GM23338 (cell line): ENCODE measurements at regions not wholly inside any gene's neighbourhood (a gene's known extent, or its start where the extent isn't known, plus 50 kb on each side); places are given as distances from the start of the nearest gene placed in this dataset.

Experiments used
- ATAC-seq: fragments of 200-7000 bp; cut with Tn5 transposase; 3 replicates; pipeline ENCODE4 v1.9.1; 2020
- DNase-seq: peaks from one replicate; pipeline ENCODE4 v3.0.0-alpha.2; 2015; ENCODE audit warnings: low spot score
- H2AFZ ChIP-seq: fragments of 200-600 bp; sonication (generic); 2 replicates; pipeline ENCODE4 v1.8.0; 2016; ENCODE audit warnings: antibody characterized with exemption, mild to moderate bottlenecking, moderate library complexity
- H3F3A ChIP-seq: fragments of 200-600 bp; sonication (generic); replicated peaks from 2 replicates; pipeline ENCODE4 v1.8.0; 2017; ENCODE audit warnings: antibody characterized with exemption, mixed run types, low read depth
- H3K27ac ChIP-seq: fragments of 200-600 bp; sonication (generic); 2 replicates; pipeline ENCODE4 v1.6.1; 2016; ENCODE audit warnings: low read depth
- H3K27me3 ChIP-seq: fragments of 200-600 bp; sonication (generic); 2 replicates; pipeline ENCODE4 v1.8.0; 2016; ENCODE audit warnings: mild to moderate bottlenecking, mixed run types, moderate library complexity; ENCODE audit not compliant: insufficient read depth
- H3K36me3 ChIP-seq: fragments of 200-600 bp; sonication (generic); 2 replicates; pipeline ENCODE4 v1.8.0; 2016; ENCODE audit warnings: mild to moderate bottlenecking; ENCODE audit not compliant: insufficient read depth
- H3K4me1 ChIP-seq: fragments of 200-600 bp; sonication (generic); 2 replicates; pipeline ENCODE4 v1.8.0; 2016; ENCODE audit warnings: mild to moderate bottlenecking, moderate library complexity; ENCODE audit not compliant: insufficient read depth
- H3K4me2 ChIP-seq: fragments of 200-600 bp; sonication (generic); 2 replicates; pipeline ENCODE4 v1.7.1; 2017; ENCODE audit warnings: mixed run types
- H3K4me3 ChIP-seq: fragments of 200-600 bp; sonication (generic); 2 replicates; pipeline ENCODE4 v1.6.1; 2016; ENCODE audit warnings: mixed run types
- H3K79me2 ChIP-seq: fragments of 200-600 bp; sonication (generic); replicated peaks from 2 replicates; pipeline ENCODE4 v1.8.0; 2017; ENCODE audit warnings: mild to moderate bottlenecking; ENCODE audit not compliant: insufficient read depth
- H3K9me2 ChIP-seq: fragments of 200-600 bp; sonication (generic); 2 replicates; pipeline ENCODE4 v1.8.0; 2017; ENCODE audit not compliant: insufficient read depth
- H4K20me1 ChIP-seq: fragments of 200-600 bp; sonication (generic); replicated peaks from 2 replicates; pipeline ENCODE4 v1.8.0; 2017; ENCODE audit warnings: mild to moderate bottlenecking; ENCODE audit not compliant: insufficient read depth
- H3K27ac Mint-ChIP-seq: 2 replicates; pipeline ENCODE4 v1.8.0; 2020; ENCODE audit warnings: inconsistent platforms, mild to moderate bottlenecking, moderate library complexity, mixed read lengths
- H3K27me3 Mint-ChIP-seq: 3 replicates; pipeline ENCODE4 v1.8.0; 2022; ENCODE audit warnings: low read depth, mild to moderate bottlenecking, moderate library complexity, mixed read lengths, inconsistent platforms; ENCODE audit not compliant: insufficient read depth, poor library complexity
- H3K36me3 Mint-ChIP-seq: 3 replicates; pipeline ENCODE4 v1.8.0; 2021; ENCODE audit warnings: low read depth, mild to moderate bottlenecking, inconsistent platforms, moderate library complexity, mixed read lengths
- H3K4me1 Mint-ChIP-seq: 3 replicates; pipeline ENCODE4 v1.8.0; 2020; ENCODE audit warnings: mild to moderate bottlenecking, inconsistent platforms, mixed read lengths
- H3K4me3 Mint-ChIP-seq: 3 replicates; pipeline ENCODE4 v1.8.0; 2021; ENCODE audit warnings: moderate library complexity, mild to moderate bottlenecking, inconsistent platforms, mixed read lengths
- H3K9me3 Mint-ChIP-seq: 3 replicates; pipeline ENCODE4 v1.8.0; 2020; ENCODE audit warnings: moderate library complexity, mild to moderate bottlenecking, inconsistent platforms, mixed read lengths
- CREB1 ChIP-seq: fragments of 250-450 bp; sonication (Bioruptor Pico); IDR thresholded peaks from 2 replicates; pipeline ENCODE4 v1.5.0; 2020; ENCODE audit warnings: low read depth, mild to moderate bottlenecking, moderate library complexity
- EZH2 ChIP-seq: fragments of 200-600 bp; sonication (generic); IDR thresholded peaks from one replicate; pipeline ENCODE4 v1.8.0; 2017; ENCODE audit warnings: antibody characterized with exemption, mild to moderate bottlenecking, low read depth; ENCODE audit not compliant: unreplicated experiment
- EZH2phosphoT487 ChIP-seq: fragments of 200-600 bp; sonication (generic); IDR thresholded peaks from one replicate; pipeline ENCODE4 v1.8.1; 2018; ENCODE audit warnings: antibody characterized with exemption; ENCODE audit not compliant: unreplicated experiment
- JUNB ChIP-seq: IDR thresholded peaks from one replicate; pipeline ENCODE4 v1.6.1; 2016; ENCODE audit warnings: antibody characterized with exemption; ENCODE audit not compliant: unreplicated experiment
- NANOG ChIP-seq: IDR thresholded peaks from 2 replicates; pipeline ENCODE4 v1.6.1; 2016; ENCODE audit warnings: antibody characterized with exemption, borderline replicate concordance
- POLR2AphosphoS5 ChIP-seq: IDR thresholded peaks from 2 replicates; pipeline ENCODE4 v1.6.1; 2016; ENCODE audit warnings: antibody characterized with exemption, low read depth
- REST ChIP-seq: IDR thresholded peaks from one replicate; pipeline ENCODE4 v1.6.1; 2018; ENCODE audit warnings: antibody characterized with exemption; ENCODE audit not compliant: unreplicated experiment
- STAT1 ChIP-seq: IDR thresholded peaks from one replicate; pipeline ENCODE4 v1.6.1; 2016; ENCODE audit warnings: antibody characterized with exemption; ENCODE audit not compliant: unreplicated experiment
- ZNF114 ChIP-seq: fragments of 250-450 bp; sonication (Bioruptor Pico); IDR thresholded peaks from 2 replicates; pipeline ENCODE4 v1.5.0; 2020; ENCODE audit warnings: mild to moderate bottlenecking, moderate library complexity
- ZNF331 ChIP-seq: fragments of 250-450 bp; sonication (Bioruptor Pico); IDR thresholded peaks from 2 replicates; pipeline ENCODE4 v1.5.0; 2020; ENCODE audit warnings: low read depth, mild to moderate bottlenecking, moderate library complexity
- TF ChIP-seq, protein P1 (sequence below): fragments of 250-450 bp; sonication (Bioruptor Pico); IDR thresholded peaks from 2 replicates; pipeline ENCODE4 v1.5.0; 2020; ENCODE audit warnings: mild to moderate bottlenecking, moderate library complexity
- TF ChIP-seq, protein P2 (sequence below), 2 experiments: fragments of 200-600 bp in 1 of 2; sonication (generic) in 1 of 2; conservative IDR thresholded peaks; 2 replicates each; pipeline versions ENCODE4 v1.5.1 to v1.6.1; 2016 to 2017; ENCODE audit warnings: antibody characterized with exemption in 2 of 2, low read depth in 2 of 2, mild to moderate bottlenecking in 2 of 2, moderate library complexity in 1 of 2
- TF ChIP-seq, protein P3 (sequence below): IDR thresholded peaks from 2 replicates; pipeline ENCODE4 v1.6.1; 2016; ENCODE audit warnings: antibody characterized with exemption

DNA sequence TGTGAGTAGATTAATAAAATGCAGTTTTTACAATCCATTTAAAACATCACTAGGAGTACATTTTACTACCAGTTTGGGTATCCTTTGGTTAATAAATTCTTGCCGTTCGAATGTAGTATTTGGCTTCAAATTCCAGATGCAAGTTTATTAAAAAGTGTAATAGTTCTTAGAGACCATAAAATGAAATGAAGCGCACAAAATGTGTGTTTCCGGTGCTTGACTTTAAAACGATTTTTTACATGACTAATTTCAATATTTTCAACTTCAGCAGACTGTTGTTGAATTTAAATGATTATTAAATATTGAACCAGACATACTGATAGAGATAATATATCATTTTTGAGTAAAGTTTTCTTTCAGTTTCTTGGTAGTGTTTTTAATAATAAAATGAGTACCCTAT lies 138.4 kb upstream of the NAALADL2 start:
- Histone ChIP-seq H3K27me3 (no peaks in the 10 kb centered on the region), H3K27ac (no peak overlapping the region), H3K4me3 (no peak overlapping the region), H4K20me1 (no peaks in the 10 kb centered on the region), H3K36me3 (no peaks in the 10 kb centered on the region), H3K4me2 (no peak overlapping the region), H3F3A (no peaks in the 10 kb centered on the region), H3K79me2 (no peaks in the 10 kb centered on the region), H3K4me1 (no peaks in the 10 kb centered on the region), H3K9me2 (0 out of 2 replicates have a peak, but pooled peaks cover 9% of the 10 kb centered on the region), H2AFZ (no peak overlapping the region)
- Mint-ChIP-seq H3K27me3 (no peaks in the 10 kb centered on the region), H3K27ac (no peak overlapping the region), H3K4me1 (no peaks in the 10 kb centered on the region), H3K36me3 (no peaks in the 10 kb centered on the region), H3K4me3 (no peak overlapping the region), H3K9me3 (no peaks in the 10 kb centered on the region)
- DNase-seq, result no peak
- ATAC-seq, result no peak
- TF ChIP-seq REST (no peak), ZNF331 (no peak), ZNF114 (CRISPR knock-in tag) (no peak), STAT1 (no peak), EZH2phosphoT487 (no peak), POLR2AphosphoS5 (no peak), NANOG (no peak), CREB1 (no peak), EZH2 (no peak), JUNB (no peak)
- TF ChIP-seq, protein P1, sequence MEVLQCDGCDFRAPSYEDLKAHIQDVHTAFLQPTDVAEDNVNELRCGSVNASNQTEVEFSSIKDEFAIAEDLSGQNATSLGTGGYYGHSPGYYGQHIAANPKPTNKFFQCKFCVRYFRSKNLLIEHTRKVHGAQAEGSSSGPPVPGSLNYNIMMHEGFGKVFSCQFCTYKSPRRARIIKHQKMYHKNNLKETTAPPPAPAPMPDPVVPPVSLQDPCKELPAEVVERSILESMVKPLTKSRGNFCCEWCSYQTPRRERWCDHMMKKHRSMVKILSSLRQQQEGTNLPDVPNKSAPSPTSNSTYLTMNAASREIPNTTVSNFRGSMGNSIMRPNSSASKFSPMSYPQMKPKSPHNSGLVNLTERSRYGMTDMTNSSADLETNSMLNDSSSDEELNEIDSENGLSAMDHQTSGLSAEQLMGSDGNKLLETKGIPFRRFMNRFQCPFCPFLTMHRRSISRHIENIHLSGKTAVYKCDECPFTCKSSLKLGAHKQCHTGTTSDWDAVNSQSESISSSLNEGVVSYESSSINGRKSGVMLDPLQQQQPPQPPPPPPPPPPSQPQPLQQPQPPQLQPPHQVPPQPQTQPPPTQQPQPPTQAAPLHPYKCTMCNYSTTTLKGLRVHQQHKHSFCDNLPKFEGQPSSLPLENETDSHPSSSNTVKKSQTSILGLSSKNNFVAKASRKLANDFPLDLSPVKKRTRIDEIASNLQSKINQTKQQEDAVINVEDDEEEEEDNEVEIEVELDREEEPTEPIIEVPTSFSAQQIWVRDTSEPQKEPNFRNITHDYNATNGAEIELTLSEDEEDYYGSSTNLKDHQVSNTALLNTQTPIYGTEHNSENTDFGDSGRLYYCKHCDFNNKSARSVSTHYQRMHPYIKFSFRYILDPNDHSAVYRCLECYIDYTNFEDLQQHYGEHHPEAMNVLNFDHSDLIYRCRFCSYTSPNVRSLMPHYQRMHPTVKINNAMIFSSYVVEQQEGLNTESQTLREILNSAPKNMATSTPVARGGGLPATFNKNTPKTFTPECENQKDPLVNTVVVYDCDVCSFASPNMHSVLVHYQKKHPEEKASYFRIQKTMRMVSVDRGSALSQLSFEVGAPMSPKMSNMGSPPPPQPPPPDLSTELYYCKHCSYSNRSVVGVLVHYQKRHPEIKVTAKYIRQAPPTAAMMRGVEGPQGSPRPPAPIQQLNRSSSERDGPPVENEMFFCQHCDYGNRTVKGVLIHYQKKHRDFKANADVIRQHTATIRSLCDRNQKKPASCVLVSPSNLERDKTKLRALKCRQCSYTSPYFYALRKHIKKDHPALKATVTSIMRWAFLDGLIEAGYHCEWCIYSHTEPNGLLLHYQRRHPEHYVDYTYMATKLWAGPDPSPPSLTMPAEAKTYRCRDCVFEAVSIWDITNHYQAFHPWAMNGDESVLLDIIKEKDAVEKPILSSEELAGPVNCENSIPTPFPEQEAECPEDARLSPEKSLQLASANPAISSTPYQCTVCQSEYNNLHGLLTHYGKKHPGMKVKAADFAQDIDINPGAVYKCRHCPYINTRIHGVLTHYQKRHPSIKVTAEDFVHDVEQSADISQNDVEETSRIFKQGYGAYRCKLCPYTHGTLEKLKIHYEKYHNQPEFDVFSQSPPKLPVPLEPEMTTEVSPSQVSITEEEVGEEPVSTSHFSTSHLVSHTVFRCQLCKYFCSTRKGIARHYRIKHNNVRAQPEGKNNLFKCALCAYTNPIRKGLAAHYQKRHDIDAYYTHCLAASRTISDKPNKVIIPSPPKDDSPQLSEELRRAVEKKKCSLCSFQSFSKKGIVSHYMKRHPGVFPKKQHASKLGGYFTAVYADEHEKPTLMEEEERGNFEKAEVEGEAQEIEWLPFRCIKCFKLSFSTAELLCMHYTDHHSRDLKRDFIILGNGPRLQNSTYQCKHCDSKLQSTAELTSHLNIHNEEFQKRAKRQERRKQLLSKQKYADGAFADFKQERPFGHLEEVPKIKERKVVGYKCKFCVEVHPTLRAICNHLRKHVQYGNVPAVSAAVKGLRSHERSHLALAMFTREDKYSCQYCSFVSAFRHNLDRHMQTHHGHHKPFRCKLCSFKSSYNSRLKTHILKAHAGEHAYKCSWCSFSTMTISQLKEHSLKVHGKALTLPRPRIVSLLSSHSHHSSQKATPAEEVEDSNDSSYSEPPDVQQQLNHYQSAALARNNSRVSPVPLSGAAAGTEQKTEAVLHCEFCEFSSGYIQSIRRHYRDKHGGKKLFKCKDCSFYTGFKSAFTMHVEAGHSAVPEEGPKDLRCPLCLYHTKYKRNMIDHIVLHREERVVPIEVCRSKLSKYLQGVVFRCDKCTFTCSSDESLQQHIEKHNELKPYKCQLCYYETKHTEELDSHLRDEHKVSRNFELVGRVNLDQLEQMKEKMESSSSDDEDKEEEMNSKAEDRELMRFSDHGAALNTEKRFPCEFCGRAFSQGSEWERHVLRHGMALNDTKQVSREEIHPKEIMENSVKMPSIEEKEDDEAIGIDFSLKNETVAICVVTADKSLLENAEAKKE (CRISPR knock-in tag), result no peak
- TF ChIP-seq, protein P2, sequence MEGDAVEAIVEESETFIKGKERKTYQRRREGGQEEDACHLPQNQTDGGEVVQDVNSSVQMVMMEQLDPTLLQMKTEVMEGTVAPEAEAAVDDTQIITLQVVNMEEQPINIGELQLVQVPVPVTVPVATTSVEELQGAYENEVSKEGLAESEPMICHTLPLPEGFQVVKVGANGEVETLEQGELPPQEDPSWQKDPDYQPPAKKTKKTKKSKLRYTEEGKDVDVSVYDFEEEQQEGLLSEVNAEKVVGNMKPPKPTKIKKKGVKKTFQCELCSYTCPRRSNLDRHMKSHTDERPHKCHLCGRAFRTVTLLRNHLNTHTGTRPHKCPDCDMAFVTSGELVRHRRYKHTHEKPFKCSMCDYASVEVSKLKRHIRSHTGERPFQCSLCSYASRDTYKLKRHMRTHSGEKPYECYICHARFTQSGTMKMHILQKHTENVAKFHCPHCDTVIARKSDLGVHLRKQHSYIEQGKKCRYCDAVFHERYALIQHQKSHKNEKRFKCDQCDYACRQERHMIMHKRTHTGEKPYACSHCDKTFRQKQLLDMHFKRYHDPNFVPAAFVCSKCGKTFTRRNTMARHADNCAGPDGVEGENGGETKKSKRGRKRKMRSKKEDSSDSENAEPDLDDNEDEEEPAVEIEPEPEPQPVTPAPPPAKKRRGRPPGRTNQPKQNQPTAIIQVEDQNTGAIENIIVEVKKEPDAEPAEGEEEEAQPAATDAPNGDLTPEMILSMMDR (conservative IDR thresholded peaks at IDR 0.05; ENCODE audit: low read depth in 2 of 2), result no peak
- TF ChIP-seq, protein P3, sequence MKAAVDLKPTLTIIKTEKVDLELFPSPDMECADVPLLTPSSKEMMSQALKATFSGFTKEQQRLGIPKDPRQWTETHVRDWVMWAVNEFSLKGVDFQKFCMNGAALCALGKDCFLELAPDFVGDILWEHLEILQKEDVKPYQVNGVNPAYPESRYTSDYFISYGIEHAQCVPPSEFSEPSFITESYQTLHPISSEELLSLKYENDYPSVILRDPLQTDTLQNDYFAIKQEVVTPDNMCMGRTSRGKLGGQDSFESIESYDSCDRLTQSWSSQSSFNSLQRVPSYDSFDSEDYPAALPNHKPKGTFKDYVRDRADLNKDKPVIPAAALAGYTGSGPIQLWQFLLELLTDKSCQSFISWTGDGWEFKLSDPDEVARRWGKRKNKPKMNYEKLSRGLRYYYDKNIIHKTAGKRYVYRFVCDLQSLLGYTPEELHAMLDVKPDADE, result no peak
